ENCODE measurements at regions not wholly inside any gene's neighbourhood (a gene's known extent, or its start where the extent isn't known, plus 50 kb on each side); places are given as distances from the start of the nearest gene placed in this dataset.
A peak's percentile ranks its signal among the peaks of the same experiment; 100 is the strongest.

- Histone ChIP-seq H3K4me1 (ENCODE audit: control insufficient read depth in 2 of 2, insufficient read depth in 1 of 2, low read depth in 1 of 2, low read length in 2 of 2) (no peaks in the 10 kb centered on the region), H3K27ac (replicated peaks; ENCODE audit: low read length) (no peak overlapping the region), H2BK15ac (ENCODE audit: low read length) (no peak overlapping the region), H2BK120ac (ENCODE audit: low read depth, low read length) (no peak overlapping the region), H4K8ac (ENCODE audit: low read depth, low read length) (no peak overlapping the region), H2BK5ac (ENCODE audit: low read length) (no peak overlapping the region), H3K4me3 (ENCODE audit: low read length in 2 of 2) (no peak overlapping the region), H2BK12ac (ENCODE audit: low read length) (no peak overlapping the region), H2AK5ac (ENCODE audit: low read depth, low read length) (no peak overlapping the region), H3K14ac (ENCODE audit: low read length) (no peak overlapping the region), H3K27me3 (ENCODE audit: control insufficient read depth in 3 of 3, insufficient read depth in 3 of 3, low read depth in 1 of 3, low read length in 3 of 3) (no peaks in the 10 kb centered on the region), H3K4me2 (ENCODE audit: insufficient read depth, low read length, poor library complexity, severe bottlenecking) (no peak overlapping the region), H3K4ac (ENCODE audit: low read length) (no peak overlapping the region), H3K9ac (ENCODE audit: low read depth, low read length, poor library complexity) (no peak overlapping the region), H3K18ac (ENCODE audit: low read length) (no peak overlapping the region), H4K91ac (ENCODE audit: low read depth, low read length, poor library complexity) (no peak overlapping the region), H2AFZ (ENCODE audit: low read length) (no peak overlapping the region), H3K36me3 (replicated peaks in 1 of 2; ENCODE audit: control insufficient read depth in 2 of 2, insufficient read depth in 2 of 2, low read length in 2 of 2) (no peaks in the 10 kb centered on the region), H3K23ac (ENCODE audit: low read depth, low read length, poor library complexity) (no peak overlapping the region), H3K79me1 (ENCODE audit: low read depth, low read length) (no peaks in the 10 kb centered on the region), H3K9me3 (replicated peaks in 1 of 2; ENCODE audit: control insufficient read depth in 2 of 2, insufficient read depth in 1 of 2, low read depth in 1 of 2, low read length in 2 of 2) (no peaks in the 10 kb centered on the region)
- no CpG with 5 or more reads among the region's 4 CpGs for WGBS, 2 donors (ENCODE audit: extremely low coverage in 2 of 2, insufficient read length in 2 of 2, insufficient replicate concordance in 1 of 2)
- no peak for DNase-seq (ENCODE audit: low spot score)
Observed at GRCh38 chr3:102533784-102534183, 99.0 kb downstream of the ZPLD1 start.

GRCh38 chr3:102536456-102536855 is 101.6 kb downstream of the ZPLD1 start:
- Histone ChIP-seq H2BK15ac (ENCODE audit: low read length) (no peak overlapping the region), H3K14ac (ENCODE audit: low read length) (no peak overlapping the region)

GRCh38 chr3:102537123-102537522 is 102.3 kb downstream of the ZPLD1 start:
- no peak overlapping the region for H3K9ac ChIP-seq (ENCODE audit: low read depth, low read length, poor library complexity)

More at GRCh38 chr3:102536456-102536855, 101.6 kb downstream of the ZPLD1 start:
- H3K36me3 ChIP-seq (replicated peaks in 1 of 2; ENCODE audit: control insufficient read depth in 2 of 2, insufficient read depth in 2 of 2, low read length in 2 of 2) = no peaks in the 10 kb centered on the region
- H3K4me3 ChIP-seq (ENCODE audit: low read length in 2 of 2) = no peak overlapping the region
- no peaks in the 10 kb centered on the region for H3K79me1 ChIP-seq (ENCODE audit: low read depth, low read length)
- no peaks in the 10 kb centered on the region for H3K9me3 ChIP-seq (replicated peaks in 1 of 2; ENCODE audit: control insufficient read depth in 2 of 2, insufficient read depth in 1 of 2, low read depth in 1 of 2, low read length in 2 of 2)
- no peak overlapping the region for H3K27ac ChIP-seq (replicated peaks; ENCODE audit: low read length)
- no CpG with 5 or more reads among the region's 7 CpGs for WGBS, 2 donors (ENCODE audit: extremely low coverage in 2 of 2, insufficient read length in 2 of 2, insufficient replicate concordance in 1 of 2)
- H3K9ac ChIP-seq (ENCODE audit: low read depth, low read length, poor library complexity) = no peak overlapping the region
- H4K8ac ChIP-seq (ENCODE audit: low read depth, low read length) = no peak overlapping the region
- H3K27me3 ChIP-seq (ENCODE audit: control insufficient read depth in 3 of 3, insufficient read depth in 3 of 3, low read depth in 1 of 3, low read length in 3 of 3) = no peaks in the 10 kb centered on the region
- no peak overlapping the region for H3K4ac ChIP-seq (ENCODE audit: low read length)
- H3K23ac ChIP-seq (ENCODE audit: low read depth, low read length, poor library complexity) = no peak overlapping the region
- no peak overlapping the region for H4K91ac ChIP-seq (ENCODE audit: low read depth, low read length, poor library complexity)
- H2BK12ac ChIP-seq (ENCODE audit: low read length) = no peak overlapping the region
- no peak overlapping the region for H2AFZ ChIP-seq (ENCODE audit: low read length)
- no peak overlapping the region for H3K4me2 ChIP-seq (ENCODE audit: insufficient read depth, low read length, poor library complexity, severe bottlenecking)
- no peak overlapping the region for H2BK120ac ChIP-seq (ENCODE audit: low read depth, low read length)
- H2AK5ac ChIP-seq (ENCODE audit: low read depth, low read length) = no peak overlapping the region
- no peak overlapping the region for H3K18ac ChIP-seq (ENCODE audit: low read length)
- no peak overlapping the region for H2BK5ac ChIP-seq (ENCODE audit: low read length)
- H3K4me1 ChIP-seq (ENCODE audit: control insufficient read depth in 2 of 2, insufficient read depth in 1 of 2, low read depth in 1 of 2, low read length in 2 of 2) = no peaks in the 10 kb centered on the region
- peak; percentile 5 for DNase-seq (ENCODE audit: low spot score)

GRCh38 chr3:102544741-102545140 is 109.9 kb downstream of the ZPLD1 start:
- Histone ChIP-seq H2BK15ac (ENCODE audit: low read length) (no peak overlapping the region), H3K36me3 (replicated peaks in 1 of 2; ENCODE audit: control insufficient read depth in 2 of 2, insufficient read depth in 2 of 2, low read length in 2 of 2) (no peaks in the 10 kb centered on the region), H3K4me1 (ENCODE audit: control insufficient read depth in 2 of 2, insufficient read depth in 1 of 2, low read depth in 1 of 2, low read length in 2 of 2) (no peaks in the 10 kb centered on the region), H3K9me3 (replicated peaks in 1 of 2; ENCODE audit: control insufficient read depth in 2 of 2, insufficient read depth in 1 of 2, low read depth in 1 of 2, low read length in 2 of 2) (no peaks in the 10 kb centered on the region), H3K79me1 (ENCODE audit: low read depth, low read length) (no peaks in the 10 kb centered on the region), H3K23ac (ENCODE audit: low read depth, low read length, poor library complexity) (no peak overlapping the region), H3K4ac (ENCODE audit: low read length) (no peak overlapping the region), H4K91ac (ENCODE audit: low read depth, low read length, poor library complexity) (no peak overlapping the region), H3K18ac (ENCODE audit: low read length) (no peak overlapping the region), H3K27me3 (ENCODE audit: control insufficient read depth in 3 of 3, insufficient read depth in 3 of 3, low read depth in 1 of 3, low read length in 3 of 3) (no peaks in the 10 kb centered on the region), H3K27ac (replicated peaks; ENCODE audit: low read length) (no peak overlapping the region), H4K8ac (ENCODE audit: low read depth, low read length) (no peak overlapping the region), H3K4me3 (ENCODE audit: low read length in 2 of 2) (no peak overlapping the region), H2BK12ac (ENCODE audit: low read length) (no peak overlapping the region), H3K4me2 (ENCODE audit: insufficient read depth, low read length, poor library complexity, severe bottlenecking) (no peak overlapping the region), H2BK120ac (ENCODE audit: low read depth, low read length) (no peak overlapping the region), H2AK5ac (ENCODE audit: low read depth, low read length) (no peak overlapping the region), H3K14ac (ENCODE audit: low read length) (no peak overlapping the region), H2BK5ac (ENCODE audit: low read length) (no peak overlapping the region), H2AFZ (ENCODE audit: low read length) (no peak overlapping the region), H3K9ac (ENCODE audit: low read depth, low read length, poor library complexity) (no peak overlapping the region)
- DNase-seq (ENCODE audit: low spot score) = no peak
- WGBS, 2 donors (ENCODE audit: extremely low coverage in 2 of 2, insufficient read length in 2 of 2, insufficient replicate concordance in 1 of 2) = no CpG with 5 or more reads among the region's 6 CpGs

More at GRCh38 chr3:102537123-102537522, 102.3 kb downstream of the ZPLD1 start:
- no peak overlapping the region for H3K14ac ChIP-seq (ENCODE audit: low read length)
- no peak overlapping the region for H3K4ac ChIP-seq (ENCODE audit: low read length)
- H3K9me3 ChIP-seq (replicated peaks in 1 of 2; ENCODE audit: control insufficient read depth in 2 of 2, insufficient read depth in 1 of 2, low read depth in 1 of 2, low read length in 2 of 2) = no peaks in the 10 kb centered on the region
- no peak overlapping the region for H2AFZ ChIP-seq (ENCODE audit: low read length)
- no peak overlapping the region for H2BK120ac ChIP-seq (ENCODE audit: low read depth, low read length)
- no peaks in the 10 kb centered on the region for H3K4me1 ChIP-seq (ENCODE audit: control insufficient read depth in 2 of 2, insufficient read depth in 1 of 2, low read depth in 1 of 2, low read length in 2 of 2)
- H3K23ac ChIP-seq (ENCODE audit: low read depth, low read length, poor library complexity) = no peak overlapping the region
- WGBS, 2 donors (ENCODE audit: extremely low coverage in 2 of 2, insufficient read length in 2 of 2, insufficient replicate concordance in 1 of 2) = no CpG with 5 or more reads among the region's 1 CpG
- H2AK5ac ChIP-seq (ENCODE audit: low read depth, low read length) = no peak overlapping the region
- no peak overlapping the region for H2BK15ac ChIP-seq (ENCODE audit: low read length)
- no peak for DNase-seq (ENCODE audit: low spot score)
- no peak overlapping the region for H3K4me2 ChIP-seq (ENCODE audit: insufficient read depth, low read length, poor library complexity, severe bottlenecking)
- no peak overlapping the region for H2BK5ac ChIP-seq (ENCODE audit: low read length)
- no peak overlapping the region for H3K18ac ChIP-seq (ENCODE audit: low read length)
- no peak overlapping the region for H3K4me3 ChIP-seq (ENCODE audit: low read length in 2 of 2)
- no peak overlapping the region for H3K27ac ChIP-seq (replicated peaks; ENCODE audit: low read length)
- no peaks in the 10 kb centered on the region for H3K79me1 ChIP-seq (ENCODE audit: low read depth, low read length)
- H4K8ac ChIP-seq (ENCODE audit: low read depth, low read length) = no peak overlapping the region
- no peaks in the 10 kb centered on the region for H3K36me3 ChIP-seq (replicated peaks in 1 of 2; ENCODE audit: control insufficient read depth in 2 of 2, insufficient read depth in 2 of 2, low read length in 2 of 2)
- no peak overlapping the region for H2BK12ac ChIP-seq (ENCODE audit: low read length)
- no peak overlapping the region for H4K91ac ChIP-seq (ENCODE audit: low read depth, low read length, poor library complexity)
- no peaks in the 10 kb centered on the region for H3K27me3 ChIP-seq (ENCODE audit: control insufficient read depth in 3 of 3, insufficient read depth in 3 of 3, low read depth in 1 of 3, low read length in 3 of 3)
